ENCODE measurements at regions not wholly inside any gene's neighbourhood (a gene's known extent, or its start where the extent isn't known, plus 50 kb on each side); places are given as distances from the start of the nearest gene placed in this dataset.

DNA sequence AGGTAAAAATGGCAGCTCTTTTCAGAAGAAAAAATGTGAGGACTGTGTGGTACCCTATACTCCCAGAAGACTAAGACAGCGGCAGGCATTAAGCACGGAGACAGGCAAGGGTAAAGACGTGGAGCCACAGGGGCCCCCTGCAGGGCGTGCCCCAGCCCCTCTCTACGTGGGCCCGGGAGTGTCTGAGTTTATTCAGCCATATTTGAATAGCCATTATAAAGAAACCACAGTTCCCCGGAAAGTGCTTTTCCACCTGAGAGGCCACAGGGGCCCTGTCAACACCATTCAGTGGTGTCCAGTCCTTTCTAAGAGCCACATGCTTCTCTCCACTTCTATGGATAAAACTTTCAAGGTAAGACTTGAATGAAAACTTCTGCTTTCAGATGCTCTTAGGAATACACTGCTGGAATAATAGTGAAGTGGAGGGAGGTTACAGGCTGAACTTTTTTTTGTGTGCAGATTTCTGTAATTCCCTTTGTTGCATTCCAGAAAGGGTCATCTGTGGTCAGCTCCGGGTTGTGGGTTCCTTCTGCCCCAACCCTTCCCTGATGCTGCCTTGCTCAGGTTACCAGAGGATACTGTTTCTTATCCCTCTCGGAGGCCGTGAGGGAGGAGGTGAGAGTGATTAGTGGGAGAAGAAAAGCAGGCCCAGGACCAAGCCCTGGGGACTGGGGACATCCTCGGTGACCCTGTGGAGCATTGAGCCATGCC is 58.4 kb downstream of the SLC25A47 start:
- Histone ChIP-seq H3K36me3 (peaks cover 16% of the 10 kb centered on the region), H3K27me3 (ENCODE audit: low read depth) (no peaks in the 10 kb centered on the region), H3K4me1 (peaks cover 24% of the 10 kb centered on the region), H3K9me3 (replicated peaks) (no peaks in the 10 kb centered on the region), H3K4me3 (no peak overlapping the region), H3K27ac (replicated peaks) (no peak overlapping the region)
- TF ChIP-seq, protein P1, sequence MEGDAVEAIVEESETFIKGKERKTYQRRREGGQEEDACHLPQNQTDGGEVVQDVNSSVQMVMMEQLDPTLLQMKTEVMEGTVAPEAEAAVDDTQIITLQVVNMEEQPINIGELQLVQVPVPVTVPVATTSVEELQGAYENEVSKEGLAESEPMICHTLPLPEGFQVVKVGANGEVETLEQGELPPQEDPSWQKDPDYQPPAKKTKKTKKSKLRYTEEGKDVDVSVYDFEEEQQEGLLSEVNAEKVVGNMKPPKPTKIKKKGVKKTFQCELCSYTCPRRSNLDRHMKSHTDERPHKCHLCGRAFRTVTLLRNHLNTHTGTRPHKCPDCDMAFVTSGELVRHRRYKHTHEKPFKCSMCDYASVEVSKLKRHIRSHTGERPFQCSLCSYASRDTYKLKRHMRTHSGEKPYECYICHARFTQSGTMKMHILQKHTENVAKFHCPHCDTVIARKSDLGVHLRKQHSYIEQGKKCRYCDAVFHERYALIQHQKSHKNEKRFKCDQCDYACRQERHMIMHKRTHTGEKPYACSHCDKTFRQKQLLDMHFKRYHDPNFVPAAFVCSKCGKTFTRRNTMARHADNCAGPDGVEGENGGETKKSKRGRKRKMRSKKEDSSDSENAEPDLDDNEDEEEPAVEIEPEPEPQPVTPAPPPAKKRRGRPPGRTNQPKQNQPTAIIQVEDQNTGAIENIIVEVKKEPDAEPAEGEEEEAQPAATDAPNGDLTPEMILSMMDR (IDR thresholded peaks at IDR 0.05; ENCODE audit: borderline replicate concordance), result no peak
- no peak for DNase-seq
- intact Hi-C loops (cut with micrococcal nuclease), result no loop called here

DNA sequence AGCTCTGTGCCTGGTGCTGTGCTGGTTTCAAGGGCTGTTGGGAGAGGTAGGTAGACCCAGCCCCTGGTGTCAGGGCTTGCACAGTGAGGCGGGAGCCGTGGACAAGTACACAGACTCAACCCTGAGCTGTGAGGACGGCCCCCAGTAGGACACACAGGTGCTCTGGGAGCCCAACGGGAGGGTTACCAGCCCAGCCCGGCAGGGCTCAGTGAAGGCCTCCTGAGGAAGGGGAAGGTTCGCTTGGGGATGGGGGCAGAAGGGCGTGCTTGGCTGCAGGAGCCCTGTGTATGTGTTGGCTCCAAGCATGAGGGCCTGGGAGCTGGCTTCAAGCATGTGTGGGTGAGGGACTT is 58.9 kb downstream of the SLC25A47 start:
- Histone ChIP-seq H3K4me1 (peaks cover 19% of the 10 kb centered on the region), H3K36me3 (peaks cover 16% of the 10 kb centered on the region), H3K4me3 (no peak overlapping the region), H3K27me3 (ENCODE audit: low read depth) (no peaks in the 10 kb centered on the region), H3K9me3 (replicated peaks) (no peaks in the 10 kb centered on the region), H3K27ac (replicated peaks) (no peak overlapping the region)
- DNase-seq, result no peak
- TF ChIP-seq, protein P1 (IDR thresholded peaks at IDR 0.05; ENCODE audit: borderline replicate concordance), result no peak
- intact Hi-C loops (cut with micrococcal nuclease), result no loop called here

DNA sequence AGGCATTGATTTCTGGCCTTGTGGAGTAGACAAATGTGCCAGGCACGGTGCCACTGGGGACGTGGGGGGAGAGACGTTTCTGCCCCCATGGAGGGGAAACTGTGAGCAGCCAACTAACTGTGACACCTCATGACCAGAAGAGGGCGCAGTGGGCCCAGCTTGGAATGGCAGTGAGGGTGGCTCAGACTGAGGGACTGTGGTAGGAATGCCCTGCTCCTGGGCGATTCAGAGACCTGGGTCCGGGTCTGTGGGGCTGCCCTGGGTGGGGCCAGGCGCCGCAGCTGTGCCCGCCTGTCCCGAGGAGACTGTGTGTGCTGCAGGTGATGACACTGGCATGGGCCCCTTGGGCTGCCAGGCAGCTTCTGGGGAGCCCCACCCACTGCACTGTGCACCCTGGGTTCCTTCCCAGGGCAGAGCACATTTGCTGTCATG is 60.6 kb downstream of the SLC25A47 start:
- intact Hi-C loops (cut with micrococcal nuclease), result no loop called here
- no peaks in the 10 kb centered on the region for H3K27me3 ChIP-seq (ENCODE audit: low read depth)
- peak; percentile 53 for DNase-seq
- no peak overlapping the region for H3K27ac ChIP-seq (replicated peaks)
- peaks cover 16% of the 10 kb centered on the region for H3K36me3 ChIP-seq
- H3K4me3 ChIP-seq, result no peak overlapping the region
- H3K9me3 ChIP-seq (replicated peaks), result no peaks in the 10 kb centered on the region
- TF ChIP-seq, protein P1 (IDR thresholded peaks at IDR 0.05; ENCODE audit: borderline replicate concordance), result peak; percentile 88
- peaks cover 14% of the 10 kb centered on the region for H3K4me1 ChIP-seq

DNA sequence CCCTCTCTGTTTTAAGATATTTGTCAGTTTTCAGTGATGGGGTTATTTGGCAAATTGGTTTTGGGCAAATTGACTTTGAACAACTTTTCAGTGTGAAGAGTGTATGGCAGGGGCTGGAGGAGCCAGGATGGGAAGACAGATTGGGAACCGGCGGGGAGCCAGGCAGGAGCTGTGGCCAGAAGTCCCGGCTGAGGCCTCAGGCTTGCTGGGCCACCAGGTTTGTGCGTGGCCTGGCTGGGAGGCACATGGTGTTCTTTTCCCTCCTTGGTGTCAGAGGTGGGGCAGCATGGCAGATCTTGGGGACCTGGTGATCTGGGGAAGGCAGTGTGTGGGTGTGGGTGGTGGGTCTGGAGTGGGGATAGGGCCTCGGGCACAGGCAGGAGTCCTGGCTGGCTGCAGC is 61.1 kb downstream of the SLC25A47 start:
- Histone ChIP-seq H3K9me3 (replicated peaks) (no peaks in the 10 kb centered on the region), H3K27me3 (ENCODE audit: low read depth) (no peaks in the 10 kb centered on the region), H3K27ac (replicated peaks) (no peak overlapping the region), H3K4me1 (peaks cover 19% of the 10 kb centered on the region), H3K36me3 (peaks cover 16% of the 10 kb centered on the region), H3K4me3 (no peak overlapping the region)
- intact Hi-C loops (cut with micrococcal nuclease), result no loop called here
- TF ChIP-seq, protein P1 (IDR thresholded peaks at IDR 0.05; ENCODE audit: borderline replicate concordance), result no peak
- no peak for DNase-seq

DNA sequence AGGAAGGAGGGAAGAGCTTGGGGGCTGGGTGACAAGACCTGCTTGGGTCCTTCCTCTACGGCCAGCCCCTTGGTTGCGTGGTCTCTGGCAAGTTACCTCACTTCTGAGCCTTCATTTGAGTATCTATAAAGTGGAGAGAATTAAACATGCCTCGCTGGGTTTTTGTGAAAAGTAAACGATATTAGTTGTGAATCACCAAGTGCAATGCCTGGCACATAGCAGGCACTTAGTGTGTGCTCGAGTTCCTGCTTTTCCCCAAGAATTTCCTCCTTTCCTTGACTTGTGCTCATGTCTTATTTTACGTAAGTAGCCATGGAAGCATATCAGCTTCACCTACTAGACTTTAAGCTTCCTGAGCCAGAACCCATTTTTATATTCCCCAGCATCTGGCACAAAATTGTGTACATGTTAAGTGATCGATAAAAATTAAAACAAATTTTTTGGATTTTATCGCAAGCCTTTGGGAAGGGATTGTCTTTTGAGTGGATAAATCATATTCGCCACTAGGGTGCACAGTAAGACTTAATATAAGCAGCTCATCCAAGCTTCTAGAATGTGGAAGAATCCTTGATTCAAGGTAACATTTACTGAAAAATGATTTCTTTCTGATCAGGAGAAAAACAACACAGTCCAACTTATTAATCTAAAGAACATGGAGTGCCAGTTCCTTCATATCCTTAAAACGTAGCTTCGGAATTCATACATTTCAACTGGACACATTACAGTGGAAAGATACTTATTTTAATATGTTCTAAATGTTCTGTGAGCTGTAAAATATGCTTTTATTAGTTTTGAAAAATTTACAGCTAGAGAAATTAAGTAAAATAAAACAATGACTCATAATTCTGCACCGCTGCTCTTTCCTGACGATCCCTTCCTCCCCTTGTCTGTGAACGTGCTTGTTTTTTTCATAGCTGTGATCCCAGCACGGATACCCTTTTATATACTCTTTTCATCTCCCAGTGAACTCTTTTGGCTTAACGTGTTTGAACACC is 62.0 kb downstream of the SLC25A47 start:
- TF ChIP-seq, protein P1 (IDR thresholded peaks at IDR 0.05; ENCODE audit: borderline replicate concordance), result peak; percentile 60
- no peak for DNase-seq
- intact Hi-C loops (cut with micrococcal nuclease), result loop anchor here (5.0 kb wide), 1 partner anchor 262 kb away; no protein-coding TSS in a partner anchor
- no peak overlapping the region for H3K4me3 ChIP-seq
- H3K27ac ChIP-seq (replicated peaks), result no peak overlapping the region
- peaks cover 16% of the 10 kb centered on the region for H3K36me3 ChIP-seq
- H3K9me3 ChIP-seq (replicated peaks), result no peaks in the 10 kb centered on the region
- no peaks in the 10 kb centered on the region for H3K27me3 ChIP-seq (ENCODE audit: low read depth)
- peaks cover 28% of the 10 kb centered on the region for H3K4me1 ChIP-seq

All from left ventricle myocardium inferior (tissue), 1 donor.